Endometrial microvascular endothelial cells (primary cell): ENCODE measurements at regions not wholly inside any gene's neighbourhood (a gene's known extent, or its start where the extent isn't known, plus 50 kb on each side); places are given as distances from the start of the nearest gene placed in this dataset.
"Not testable (repeated sequence)": the region's sequence is repeated elsewhere in the genome, so short reads cannot be mapped to it uniquely, and the experiment has no call there.

Source experiments
- in situ Hi-C: cut with HindIII; loops from 2 replicates; pipeline ENCODE4 v1.10.0; 2017; ENCODE audit warnings: low sequenced_read_pairs, low pct_unique_long_range_greater_than_20kb; ENCODE audit errors: inconsistent ontology term

DNA sequence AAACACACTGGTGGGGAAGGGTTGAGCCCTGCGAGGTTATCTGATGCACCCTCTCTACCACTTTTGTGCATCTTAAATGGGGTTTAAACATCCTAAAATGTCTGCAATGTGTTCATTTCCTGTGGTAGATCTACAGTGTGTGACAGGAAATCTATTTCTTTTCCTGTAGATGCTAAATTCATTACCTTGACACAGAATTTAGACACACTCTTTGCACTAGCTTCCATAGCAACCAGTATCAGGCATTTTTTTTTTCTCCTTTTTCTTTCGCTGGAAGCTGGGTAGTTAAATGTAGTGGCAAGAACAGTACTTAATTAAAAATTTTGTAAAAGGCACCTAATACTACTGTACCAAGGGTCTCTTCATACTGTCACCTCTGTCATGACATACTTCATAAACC, 141.1 kb downstream of the RFPL4B start:
- in situ Hi-C loops: no loop called here

- in situ Hi-C loops: no loop called here
These were observed 154.6 kb downstream of the RFPL4B start for GRCh38 chr6:112501705-112502104.

DNA sequence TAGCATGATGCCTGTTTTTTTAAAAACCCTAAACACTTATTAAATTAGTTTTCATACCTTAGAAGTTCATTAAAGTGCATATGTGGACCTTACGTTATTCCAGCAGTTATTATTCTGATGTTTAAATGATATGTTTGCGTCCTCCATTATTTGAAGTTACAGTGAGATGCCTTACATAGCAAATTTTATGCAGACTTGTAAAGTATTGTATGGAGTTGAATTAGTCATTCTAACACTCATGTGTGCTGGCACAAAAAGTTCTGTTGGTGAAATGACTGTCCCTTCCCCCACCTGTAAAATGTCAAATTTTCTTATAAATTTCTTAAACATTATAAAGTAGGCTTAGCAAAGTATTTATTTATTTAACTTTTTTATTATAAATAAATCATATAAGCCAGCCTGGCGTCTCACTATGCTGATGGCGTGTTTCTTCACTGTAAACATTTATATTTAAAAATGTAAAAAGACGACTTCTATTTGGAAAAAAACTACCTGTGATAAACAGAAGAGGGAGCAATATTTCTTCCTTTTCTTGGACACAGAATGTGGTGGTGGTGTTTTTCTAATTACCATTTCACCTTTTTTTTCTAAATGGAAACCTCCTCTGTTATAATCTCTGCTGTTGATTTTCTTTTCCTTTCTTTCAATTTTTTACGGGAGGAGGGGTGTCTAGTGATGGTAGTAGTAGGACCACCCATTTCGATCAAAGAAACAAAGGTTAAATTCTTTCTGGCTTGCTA, 155.4 kb downstream of the RFPL4B start:
- in situ Hi-C loops: no loop called here

DNA sequence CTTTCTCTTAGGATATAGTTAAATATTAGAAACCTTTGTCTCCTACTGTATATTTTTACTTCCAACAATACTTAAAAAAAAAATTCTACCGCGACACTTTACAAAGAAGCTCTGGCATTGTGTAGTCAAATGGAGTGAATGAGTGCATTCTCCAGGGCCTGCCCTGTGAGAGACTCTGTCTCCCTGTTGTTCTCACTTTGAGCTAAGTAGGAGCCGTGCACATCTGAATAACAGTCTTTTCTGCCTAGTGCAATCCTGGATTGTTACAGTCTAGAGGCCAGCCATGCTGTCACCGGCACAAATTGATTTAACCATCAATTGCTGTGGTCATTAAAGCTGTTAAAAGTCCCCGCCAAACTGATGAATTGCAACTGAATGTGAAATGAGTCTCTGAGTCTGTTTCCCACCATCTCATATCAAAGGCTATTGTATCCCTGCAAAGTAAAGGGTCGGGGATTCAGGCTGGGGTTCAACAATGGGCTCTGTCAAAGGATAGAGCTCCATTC, 156.0 kb downstream of the RFPL4B start:
- in situ Hi-C loops: no loop called here

DNA sequence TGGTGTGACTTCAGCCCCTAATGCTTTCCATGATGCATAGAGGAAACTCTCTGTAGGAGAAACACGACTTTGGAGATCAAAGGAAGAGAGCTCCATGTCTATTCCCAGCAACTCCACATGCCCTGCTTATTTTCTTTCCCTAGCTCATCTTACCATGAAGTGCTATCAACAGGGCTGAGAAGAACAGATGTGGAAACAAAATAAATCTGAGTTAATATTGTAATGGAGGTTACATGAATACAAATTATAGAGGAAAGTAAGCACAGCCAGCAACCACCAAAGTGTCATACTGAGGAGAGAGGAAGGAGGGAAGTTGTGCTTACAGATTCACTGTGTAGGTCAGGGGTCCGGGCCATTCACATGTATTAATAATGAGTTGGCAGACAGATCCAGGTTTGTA, 157.5 kb downstream of the RFPL4B start:
- in situ Hi-C loops: no loop called here

- in situ Hi-C loops: no loop called here
These were observed 164.3 kb downstream of the RFPL4B start for GRCh38 chr6:112511441-112511840.

DNA sequence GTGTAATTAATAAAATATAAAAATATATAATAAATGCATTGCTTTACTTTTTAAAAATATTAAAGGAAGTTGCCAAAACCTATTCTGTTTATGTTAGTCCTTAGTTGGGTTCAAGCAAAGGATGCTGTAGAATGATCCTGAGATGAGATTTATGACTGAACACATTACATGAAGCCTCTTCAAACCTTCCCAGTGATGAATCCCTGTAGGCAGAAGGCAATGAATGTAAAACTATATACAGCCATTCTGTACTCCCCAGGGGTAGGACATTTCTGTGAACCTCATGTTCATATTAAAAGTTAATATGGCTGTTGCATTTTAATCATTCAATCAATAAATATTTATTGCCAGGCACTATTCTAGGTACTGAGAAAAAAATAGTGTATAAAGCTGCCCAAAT, 166.0 kb downstream of the RFPL4B start:
- in situ Hi-C loops: no loop called here

DNA sequence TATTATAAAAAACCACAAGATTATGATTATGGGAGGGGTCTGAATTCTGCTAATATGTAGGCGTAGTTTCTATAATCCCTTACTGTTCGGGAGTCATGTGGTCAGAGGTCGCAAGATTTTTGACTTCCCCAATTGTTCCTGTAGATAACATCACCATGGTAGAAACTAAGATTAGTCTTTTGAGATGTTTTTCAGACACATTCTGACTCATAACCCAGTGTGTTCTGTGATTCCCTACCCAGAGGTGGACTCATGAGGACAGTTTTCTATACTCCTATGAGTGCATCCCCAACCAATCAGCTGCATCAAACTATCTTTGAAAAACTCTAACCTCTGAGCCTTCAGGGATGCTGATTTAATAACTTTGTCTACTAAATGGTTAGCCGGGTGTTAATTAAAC, 175.5 kb downstream of the RFPL4B start:
- in situ Hi-C loops: no loop called here

- in situ Hi-C loops: no loop called here
These were observed 176.9 kb downstream of the RFPL4B start for GRCh38 chr6:112524071-112524470.

GRCh38 chr6:112525749-112526148, 178.6 kb downstream of the RFPL4B start:
- in situ Hi-C loops: no loop called here

DNA sequence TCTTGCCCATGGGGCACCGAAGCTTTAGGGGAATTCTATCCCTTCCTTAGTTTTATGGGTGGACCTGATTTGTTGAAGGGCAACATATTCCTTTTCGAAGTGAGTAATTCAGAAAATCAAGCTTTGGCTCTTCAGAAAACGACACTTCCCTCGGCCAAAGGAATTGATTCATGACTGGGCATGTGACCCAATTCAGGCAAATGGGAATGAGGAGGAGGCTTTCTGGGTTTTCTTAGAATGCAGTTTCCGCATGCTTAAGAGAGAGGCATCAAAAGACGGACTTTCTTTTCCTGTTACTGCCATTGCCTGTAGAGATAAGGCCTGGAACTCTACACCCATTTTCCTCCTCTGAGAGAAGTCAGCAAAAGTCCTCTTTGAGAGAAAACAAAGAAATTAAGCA, 179.5 kb downstream of the RFPL4B start:
- in situ Hi-C loops: no loop called here

DNA sequence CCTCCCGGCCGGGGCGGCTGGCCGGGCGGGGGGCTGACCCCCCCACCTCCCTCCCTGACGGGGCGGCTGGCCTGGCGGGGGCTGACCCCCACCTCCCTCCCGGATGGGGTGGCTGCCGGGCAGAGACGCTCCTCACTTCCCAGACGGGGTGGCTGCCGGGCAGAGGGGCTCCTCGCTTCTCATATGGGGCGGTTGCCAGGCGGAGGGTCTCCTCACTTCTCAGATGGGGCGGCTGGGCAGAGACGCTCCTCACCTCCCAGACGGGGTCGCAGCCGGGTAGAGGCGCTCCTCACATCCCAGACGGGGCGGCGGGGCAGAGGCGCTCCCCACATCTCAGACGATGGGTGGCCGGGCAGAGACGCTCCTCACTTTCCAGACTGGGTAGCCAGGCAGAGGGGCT, 181.2 kb downstream of the RFPL4B start:
- in situ Hi-C loops: not testable (repeated sequence)

- in situ Hi-C loops: no loop called here
These were observed 188.7 kb downstream of the RFPL4B start for GRCh38 chr6:112535816-112536215.

DNA sequence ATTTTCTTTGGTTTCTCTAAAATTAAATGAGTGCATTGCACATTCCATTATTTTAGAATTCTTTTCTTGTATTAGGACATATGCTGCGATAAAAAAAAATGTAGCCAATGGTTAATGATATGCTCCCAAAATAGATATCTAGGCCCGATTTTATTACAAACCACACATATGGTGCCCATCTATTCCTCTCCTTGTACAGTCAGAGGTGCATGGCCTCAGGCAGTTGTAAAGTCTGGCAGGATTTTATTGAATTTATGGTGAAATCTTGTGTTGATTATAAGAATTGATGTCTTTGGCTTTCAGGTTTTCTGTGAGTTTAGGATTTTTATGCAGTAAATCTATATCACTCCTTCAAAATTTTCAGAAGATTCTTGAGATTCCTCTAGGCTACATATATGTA, 192.2 kb downstream of the RFPL4B start:
- in situ Hi-C loops: no loop called here

DNA sequence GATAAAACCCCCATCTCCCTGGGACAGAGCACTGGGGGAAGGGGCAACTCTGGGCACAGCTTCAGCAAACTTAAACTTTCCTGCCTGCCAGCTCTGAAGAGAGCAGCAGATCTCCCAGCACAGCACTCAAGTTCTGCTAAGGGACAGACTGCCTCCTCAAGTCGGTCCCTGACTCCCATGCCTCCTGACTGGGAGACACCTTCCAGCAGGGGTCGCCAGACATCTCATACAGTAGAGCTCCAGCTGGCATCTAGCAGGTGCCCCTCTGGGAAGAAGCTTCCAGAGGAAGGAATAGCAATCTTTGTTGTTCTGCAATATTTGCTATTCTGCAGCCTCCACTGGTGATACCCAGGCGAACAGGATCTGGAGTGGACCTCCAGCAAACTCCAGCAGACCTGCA, 194.7 kb downstream of the RFPL4B start:
- in situ Hi-C loops: not testable (repeated sequence)

DNA sequence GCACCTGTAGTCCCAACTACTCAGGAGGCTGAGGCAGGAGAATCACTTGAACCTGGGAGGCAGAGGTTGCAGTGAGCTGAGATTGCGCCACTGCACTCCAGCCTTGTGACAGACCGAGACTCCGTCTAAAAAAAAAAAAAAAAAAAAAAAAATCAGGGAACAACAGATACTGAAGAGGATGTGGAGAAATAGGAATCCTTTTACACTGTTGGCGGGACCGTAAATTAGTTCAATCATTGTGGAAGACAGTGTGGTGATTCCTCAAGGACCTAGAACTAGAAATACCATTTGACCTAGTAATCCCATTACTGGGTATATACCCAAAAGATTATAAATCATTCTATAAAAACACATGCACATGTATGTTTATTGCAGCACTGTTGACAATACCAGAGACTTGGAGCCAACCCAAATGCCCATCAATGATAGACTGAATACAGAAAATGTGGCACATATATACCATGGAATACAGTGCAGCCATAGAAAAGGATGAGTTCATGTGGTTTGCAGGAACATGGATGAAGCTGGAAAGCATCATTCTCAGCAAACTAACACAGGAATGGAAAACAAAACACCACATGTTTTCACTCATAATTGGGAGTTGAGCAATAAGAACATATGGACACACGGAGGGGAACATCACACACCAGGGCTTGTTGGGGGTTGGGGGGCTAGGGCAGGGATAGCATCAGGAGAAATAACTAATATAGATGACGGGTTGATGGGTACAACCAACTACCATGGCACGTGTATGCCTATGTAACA, 200.4 kb downstream of the RFPL4B start:
- in situ Hi-C loops: not testable (repeated sequence)

- in situ Hi-C loops: no loop called here
These were observed 202.6 kb downstream of the RFPL4B start for GRCh38 chr6:112549749-112550148.

- in situ Hi-C loops: no loop called here
These were observed 210.3 kb downstream of the RFPL4B start for GRCh38 chr6:112557435-112557834.

DNA sequence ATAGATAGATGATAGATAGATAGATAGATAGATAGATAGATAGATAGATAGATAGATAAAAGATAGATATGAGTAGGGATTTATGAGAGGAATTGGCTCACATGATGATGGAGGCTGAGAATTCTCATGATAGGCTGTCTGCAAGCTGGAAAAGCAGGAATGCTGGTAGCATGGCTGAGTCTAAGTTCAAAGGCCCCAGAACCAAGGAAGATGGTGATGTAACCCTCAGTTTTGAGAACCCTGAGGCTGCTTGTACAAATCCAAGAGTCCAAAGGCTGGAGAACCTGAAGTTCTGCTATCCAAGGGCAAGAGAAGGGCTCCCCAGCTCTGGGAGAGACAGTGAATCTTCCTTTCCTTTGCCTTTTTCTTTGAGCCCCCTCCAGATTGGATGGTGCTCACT, 210.8 kb downstream of the RFPL4B start:
- in situ Hi-C loops: no loop called here

GRCh38 chr6:112560651-112561050, 213.5 kb downstream of the RFPL4B start:
- in situ Hi-C loops: no loop called here
